ENCODE measurements at regions not wholly inside any gene's neighbourhood (a gene's known extent, or its start where the extent isn't known, plus 50 kb on each side); places are given as distances from the start of the nearest gene placed in this dataset.

GRCh38 chr10:121025731-121026130, 174.6 kb downstream of the WDR11 start:
- TF ChIP-seq BRCA1 (IDR thresholded peaks at IDR 0.05; ENCODE audit: low read depth, low read length) (no peak), SRF (IDR thresholded peaks at IDR 0.05; ENCODE audit: low read depth in 2 of 2, low read length in 2 of 2) (no peak), MEF2A (IDR thresholded peaks at IDR 0.05; ENCODE audit: insufficient read depth, low read depth, low read length) (no peak), NFYA (IDR thresholded peaks at IDR 0.05; ENCODE audit: borderline replicate concordance, low read depth, low read length) (no peak), SUPT20H (IDR thresholded peaks at IDR 0.05; ENCODE audit: borderline replicate concordance, control insufficient read depth, low read depth, low read length) (no peak), NFXL1 (IDR thresholded peaks at IDR 0.05; ENCODE audit: borderline replicate concordance) (no peak)
- no peak overlapping the region for H2AFZ ChIP-seq (ENCODE audit: control insufficient read depth, low read depth, low read length)
- WGBS (ENCODE audit: insufficient coverage, insufficient replicate concordance, low lambda C conversion rate, missing lambda C conversion rate), result 56% methylated on average over 3 of the region's 3 CpGs
- no peaks in the 10 kb centered on the region for H3K79me2 ChIP-seq (ENCODE audit: control insufficient read depth, insufficient read depth, low read length)
- no peaks in the 10 kb centered on the region for H3K4me1 ChIP-seq (ENCODE audit: control insufficient read depth, insufficient read depth, low read length)
- H3K27ac ChIP-seq (ENCODE audit: control insufficient read depth, insufficient read depth), result no peak overlapping the region
- ChIA-PET CTCF (no interaction called here), RAD21 (ENCODE audit: unreplicated experiment) (no interaction called here), SMC1A (ENCODE audit: uncharacterized antibody, unreplicated experiment) (no interaction called here), POLR2A (no interaction called here)
- H3K36me3 ChIP-seq (ENCODE audit: control insufficient read depth in 2 of 2, insufficient read depth in 2 of 2, low read length in 1 of 2), result no peaks in the 10 kb centered on the region
- no peak for FAIRE-seq
- no peak overlapping the region for H3K4me3 ChIP-seq
- H3K4me2 ChIP-seq (ENCODE audit: control insufficient read depth, insufficient read depth), result no peak overlapping the region
- no peak for ATAC-seq
- no peak overlapping the region for H3K9ac ChIP-seq (ENCODE audit: control insufficient read depth, insufficient read depth, low read length)
- intact Hi-C loops (cut with micrococcal nuclease; ENCODE audit: unreplicated experiment), result no loop called here
- no peaks in the 10 kb centered on the region for H3K27me3 ChIP-seq (replicated peaks in 1 of 2; ENCODE audit: control insufficient read depth in 2 of 2, insufficient read depth in 2 of 2, low read length in 1 of 2)
- no TSS peak for BruUV-seq (replicated peaks)
- H3K9me3 ChIP-seq (replicated peaks; ENCODE audit: control insufficient read depth, insufficient read depth, low read length), result no peaks in the 10 kb centered on the region
- H4K20me1 ChIP-seq (ENCODE audit: control insufficient read depth, insufficient read depth), result no peaks in the 10 kb centered on the region
- in situ Hi-C loops (cut with MboI), result no loop called here
- no peak for DNase-seq (ENCODE audit: low read depth, low spot score)

DNA sequence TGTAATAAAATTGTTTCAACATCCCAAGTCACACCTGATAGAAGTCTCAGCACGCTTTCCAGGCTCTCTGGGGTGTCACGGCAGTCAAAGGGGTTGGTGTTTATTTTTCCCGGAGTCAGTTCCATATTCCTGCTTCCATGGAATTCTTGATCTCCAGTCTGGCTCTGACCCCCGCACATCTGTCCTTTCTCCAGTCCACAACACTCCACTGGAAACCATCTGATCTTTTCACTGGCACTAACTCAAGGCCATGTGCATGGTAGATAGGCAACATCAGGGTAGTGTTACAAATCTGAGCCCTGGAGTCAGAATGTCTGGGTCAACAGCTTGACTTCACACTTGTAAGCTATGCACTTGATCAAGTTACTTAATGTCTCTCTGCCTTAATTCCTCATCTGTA, 176.2 kb downstream of the WDR11 start:
- POLR2A ChIA-PET, result no interaction called here
- Histone ChIP-seq H3K9me3 (replicated peaks; ENCODE audit: control insufficient read depth, insufficient read depth, low read length) (no peaks in the 10 kb centered on the region), H2AFZ (ENCODE audit: control insufficient read depth, low read depth, low read length) (no peak overlapping the region), H3K27me3 (replicated peaks in 1 of 2; ENCODE audit: control insufficient read depth in 2 of 2, insufficient read depth in 2 of 2, low read length in 1 of 2) (no peaks in the 10 kb centered on the region), H3K27ac (ENCODE audit: control insufficient read depth, insufficient read depth) (no peak overlapping the region), H3K4me1 (ENCODE audit: control insufficient read depth, insufficient read depth, low read length) (no peaks in the 10 kb centered on the region), H3K9ac (ENCODE audit: control insufficient read depth, insufficient read depth, low read length) (no peak overlapping the region), H3K36me3 (ENCODE audit: control insufficient read depth in 2 of 2, insufficient read depth in 2 of 2, low read length in 1 of 2) (no peaks in the 10 kb centered on the region), H3K79me2 (ENCODE audit: control insufficient read depth, insufficient read depth, low read length) (no peaks in the 10 kb centered on the region), H4K20me1 (ENCODE audit: control insufficient read depth, insufficient read depth) (no peaks in the 10 kb centered on the region), H3K4me2 (ENCODE audit: control insufficient read depth, insufficient read depth) (no peak overlapping the region), H3K4me3 (no peak overlapping the region)
- in situ Hi-C loops (cut with MboI), result no loop called here
- 61% methylated on average over 4 of the region's 4 CpGs for WGBS (ENCODE audit: insufficient coverage, insufficient replicate concordance, low lambda C conversion rate, missing lambda C conversion rate)
- no peak for TF ChIP-seq RB1 (IDR thresholded peaks at IDR 0.05; ENCODE audit: borderline replicate concordance)
- no peak for TF ChIP-seq SUZ12 (IDR thresholded peaks at IDR 0.05; ENCODE audit: unreplicated experiment)
- no peak for TF ChIP-seq SMARCA5 (IDR thresholded peaks at IDR 0.05)
- SMC1A ChIA-PET (ENCODE audit: uncharacterized antibody, unreplicated experiment), result no interaction called here
- intact Hi-C loops (cut with micrococcal nuclease; ENCODE audit: unreplicated experiment), result no loop called here
- no peak for DNase-seq (ENCODE audit: low read depth, low spot score)
- no peak for FAIRE-seq
- no peak for ATAC-seq
- CTCF ChIA-PET, result no interaction called here
- BruUV-seq (replicated peaks), result no TSS peak
- RAD21 ChIA-PET (ENCODE audit: unreplicated experiment), result no interaction called here

All from GM12878 (cell line).